IPS-NIHi7 (cell line): ENCODE measurements at regions not wholly inside any gene's neighbourhood (a gene's known extent, or its start where the extent isn't known, plus 50 kb on each side); places are given as distances from the start of the nearest gene placed in this dataset.
A peak's percentile ranks its signal among the peaks of the same experiment; 100 is the strongest.
"Not testable (repeated sequence)": the region's sequence is repeated elsewhere in the genome, so short reads cannot be mapped to it uniquely, and the experiment has no call there.

Experiments used
- DNase-seq: peaks from one replicate; pipeline ENCODE4 v3.0.0; 2012; ENCODE audit warnings: mixed read lengths; ENCODE audit errors: extremely low spot score

- no peak for DNase-seq
Measured at GRCh38 chr3:23706111-23706510, 99.6 kb upstream of the UBE2E1 start.

GRCh38 chr3:23709987-23710386 lies 95.8 kb upstream of the UBE2E1 start:
- no peak for DNase-seq

GRCh38 chr3:23710555-23710954 lies 95.2 kb upstream of the UBE2E1 start:
- DNase-seq = peak; percentile 60

- DNase-seq = no peak
Measured at GRCh38 chr3:23711916-23712494, 93.8 kb upstream of the UBE2E1 start.

DNA sequence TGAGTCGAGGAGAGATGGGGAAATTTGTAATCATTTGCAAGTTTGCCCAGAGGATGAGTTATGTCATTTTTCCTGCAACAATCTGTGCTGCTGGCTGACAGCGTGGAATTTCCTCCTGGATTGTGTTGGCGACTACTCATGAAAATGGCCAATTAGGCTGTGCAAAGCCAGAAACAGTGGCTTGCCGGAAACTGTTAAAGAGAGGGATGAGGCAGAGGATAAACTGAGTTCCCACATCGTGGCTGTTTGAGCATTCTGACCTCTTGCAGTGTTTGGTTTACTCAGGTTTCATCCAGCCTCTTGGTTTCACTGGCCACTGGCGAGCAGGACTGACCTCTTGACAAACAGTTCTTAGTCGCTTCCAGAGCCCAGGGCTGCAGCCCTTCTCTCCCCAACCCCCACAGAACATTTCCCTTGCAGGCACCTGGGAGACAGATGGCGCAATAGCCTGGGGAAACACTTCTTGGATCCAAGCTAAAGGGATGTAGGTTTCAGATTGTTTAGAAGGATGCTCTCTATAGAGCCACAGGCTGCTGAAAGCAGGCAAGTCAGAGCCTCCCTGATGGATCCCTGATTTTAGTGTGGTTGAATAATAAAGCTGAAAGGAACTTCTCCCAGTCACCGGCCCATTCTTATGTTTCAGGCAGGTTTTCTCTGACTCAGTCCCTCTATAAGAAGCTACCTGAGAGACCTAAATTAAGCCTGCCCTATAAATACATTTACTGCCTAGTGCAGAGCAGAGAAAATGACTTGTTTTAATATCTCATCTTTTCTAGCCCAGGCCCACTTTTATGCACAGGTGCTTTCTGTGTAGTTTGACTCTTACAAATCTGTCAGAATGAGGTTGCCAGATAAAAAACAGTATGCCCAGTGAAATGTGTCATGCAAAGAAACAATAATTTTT lies 92.8 kb upstream of the UBE2E1 start:
- DNase-seq = peak; percentile 81

- no peak for DNase-seq
Measured at GRCh38 chr3:23713641-23714040, 92.1 kb upstream of the UBE2E1 start.

- DNase-seq = no peak
Measured at GRCh38 chr3:23720059-23720458, 85.7 kb upstream of the UBE2E1 start.

DNA sequence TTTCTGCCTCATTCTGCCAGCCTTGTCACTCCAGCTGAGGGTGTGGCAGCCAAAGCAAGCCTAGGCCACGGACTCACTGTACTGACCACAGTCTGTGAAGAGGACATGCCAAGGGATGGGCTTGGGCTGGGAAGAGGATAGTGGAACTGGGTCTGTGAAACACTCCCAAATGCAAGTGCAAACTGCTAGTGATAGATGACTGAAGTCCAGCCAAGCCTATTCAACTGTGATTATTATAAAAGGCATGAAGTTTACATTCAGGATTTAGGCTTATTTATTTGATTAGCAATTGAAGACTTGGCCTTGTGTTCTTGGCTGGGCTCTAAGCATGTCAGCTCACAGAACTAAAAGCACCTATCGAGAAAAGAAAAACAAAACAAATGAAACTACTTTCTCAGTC lies 84.9 kb upstream of the UBE2E1 start:
- DNase-seq = no peak

GRCh38 chr3:23723141-23723540 lies 82.6 kb upstream of the UBE2E1 start:
- DNase-seq = no peak

DNA sequence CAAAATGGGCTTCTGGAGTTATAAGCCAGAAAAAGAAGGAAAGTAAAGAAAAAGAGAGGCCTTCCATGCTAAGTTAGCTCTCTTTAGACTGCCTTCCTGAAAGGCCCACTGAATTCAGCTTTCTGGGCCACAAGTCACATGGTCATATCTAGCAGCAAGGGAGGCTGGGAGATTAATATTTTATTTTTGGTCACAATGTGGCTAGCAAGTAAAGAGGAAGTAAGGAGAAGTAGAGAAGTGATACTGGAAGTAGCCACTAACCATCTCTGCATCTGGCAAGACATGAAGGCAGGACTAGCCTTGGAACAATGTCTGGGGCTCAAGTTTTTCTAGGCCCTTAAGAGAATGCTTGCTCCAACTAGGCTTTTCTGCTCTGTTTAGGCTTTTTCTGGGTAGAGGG lies 81.8 kb upstream of the UBE2E1 start:
- no peak for DNase-seq

GRCh38 chr3:23726811-23727548 lies 78.8 kb upstream of the UBE2E1 start:
- no peak for DNase-seq

DNA sequence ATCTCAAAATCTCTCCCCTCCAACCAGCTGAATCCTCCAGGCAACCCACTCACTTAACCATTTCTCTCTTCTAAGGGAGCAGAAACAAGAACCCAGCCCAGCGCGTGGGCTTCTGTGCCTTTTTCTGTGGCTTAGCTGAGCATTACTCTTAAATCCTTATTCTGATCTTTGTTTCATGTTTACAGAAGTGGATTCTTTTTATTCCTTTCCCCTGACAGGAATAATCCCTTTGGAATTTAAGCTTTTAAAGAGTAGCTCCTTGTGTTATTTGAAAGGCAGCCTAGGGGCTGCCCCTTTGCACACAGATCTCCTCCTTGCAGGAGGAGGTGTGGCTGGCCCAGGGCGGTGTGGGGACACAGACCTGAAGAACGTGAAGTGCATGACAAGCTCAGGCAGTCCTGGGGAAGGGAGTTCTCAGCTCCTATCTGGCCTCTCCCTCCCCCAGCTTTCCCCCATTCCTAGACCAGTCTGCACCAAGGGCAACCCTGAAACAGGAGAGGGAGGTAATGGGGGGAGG lies 77.1 kb upstream of the UBE2E1 start:
- peak; percentile 49 for DNase-seq

DNA sequence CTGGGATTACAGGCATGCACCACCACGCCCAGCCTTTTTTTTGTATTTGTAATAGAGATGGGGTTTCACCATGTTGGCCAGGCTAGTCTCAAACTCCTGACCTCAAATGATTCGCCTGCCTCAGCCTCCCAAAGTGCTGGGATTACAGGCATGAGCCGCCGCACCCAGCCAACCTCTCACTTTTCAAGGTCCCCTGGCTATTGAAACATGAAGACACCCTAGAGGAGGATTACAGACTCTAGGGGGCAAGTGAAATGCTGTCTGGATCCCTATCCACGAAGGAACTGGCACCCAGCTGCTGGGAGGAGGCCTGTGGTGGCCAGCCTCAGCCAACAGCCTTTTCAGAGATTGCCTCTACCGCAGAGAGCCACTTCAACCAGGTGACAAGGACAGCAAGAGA lies 76.4 kb upstream of the UBE2E1 start:
- not testable (repeated sequence) for DNase-seq

- no peak for DNase-seq
Measured at GRCh38 chr3:23734481-23734880, 71.3 kb upstream of the UBE2E1 start.

- DNase-seq = no peak
Measured at GRCh38 chr3:23735062-23735461, 70.7 kb upstream of the UBE2E1 start.

GRCh38 chr3:23735535-23736326 lies 70.0 kb upstream of the UBE2E1 start:
- DNase-seq = no peak

GRCh38 chr3:23738944-23739343 lies 66.8 kb upstream of the UBE2E1 start:
- no peak for DNase-seq

- no peak for DNase-seq
Measured at GRCh38 chr3:23739536-23739935, 66.2 kb upstream of the UBE2E1 start.

DNA sequence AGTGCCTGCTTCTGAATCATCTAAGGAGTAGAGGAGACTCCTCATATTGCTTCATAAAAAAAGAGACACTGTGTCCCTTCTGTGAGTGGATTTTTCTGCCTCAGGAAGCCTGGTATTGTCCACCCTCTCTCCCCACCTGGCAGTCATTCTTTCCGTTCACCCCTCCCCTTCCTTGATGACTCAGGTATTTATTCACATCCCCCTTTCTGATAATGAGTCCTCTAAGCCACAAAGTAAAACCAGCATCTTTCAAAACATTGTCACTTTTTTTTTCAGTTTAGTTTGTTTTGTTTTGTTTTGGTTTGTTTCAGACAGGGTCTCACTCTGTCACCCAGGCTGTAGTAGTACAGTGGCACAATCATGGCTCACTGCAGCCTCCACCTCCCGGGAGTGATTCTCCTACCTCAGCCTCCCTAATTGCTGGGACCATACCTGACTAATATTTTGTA lies 65.2 kb upstream of the UBE2E1 start:
- DNase-seq = no peak

GRCh38 chr3:23741036-23741706 lies 64.6 kb upstream of the UBE2E1 start:
- no peak for DNase-seq
